ENCODE measurements at regions not wholly inside any gene's neighbourhood (a gene's known extent, or its start where the extent isn't known, plus 50 kb on each side); places are given as distances from the start of the nearest gene placed in this dataset.
"Not testable (repeated sequence)": the region's sequence is repeated elsewhere in the genome, so short reads cannot be mapped to it uniquely, and the experiment has no call there.

- Histone ChIP-seq H3K27me3 (ENCODE audit: control insufficient read depth in 1 of 2, insufficient read depth in 2 of 2, low read length in 2 of 2) (no peaks in the 10 kb centered on the region), H3K27ac (ENCODE audit: low read depth in 2 of 2, low read length in 1 of 2) (no peak overlapping the region), H3K4me3 (ENCODE audit: low read depth in 1 of 2, low read length in 2 of 2) (no peak overlapping the region), H3K36me3 (ENCODE audit: control insufficient read depth in 2 of 2, insufficient read depth in 2 of 2, low read length in 1 of 2) (no peaks in the 10 kb centered on the region), H3K4me1 (ENCODE audit: control insufficient read depth in 2 of 2, insufficient read depth in 2 of 2, low read length in 1 of 2) (peaks cover 0 to 2% of the 10 kb centered on the region in 2 donors), H3K9me3 (ENCODE audit: control insufficient read depth in 2 of 2, insufficient read depth in 1 of 2, low read depth in 1 of 2, low read length in 1 of 2) (no peaks in the 10 kb centered on the region)
- WGBS, 2 donors, result 61 to 72% methylated on average over 5 of the region's 5 CpGs
Observed at GRCh38 chr7:106570948-106571418, 90.0 kb downstream of the CCDC71L start.

- Histone ChIP-seq H3K27ac (ENCODE audit: low read depth in 2 of 2, low read length in 1 of 2) (no peak overlapping the region), H3K4me3 (ENCODE audit: low read depth in 1 of 2, low read length in 2 of 2) (no peak overlapping the region), H3K36me3 (ENCODE audit: control insufficient read depth in 2 of 2, insufficient read depth in 2 of 2, low read length in 1 of 2) (no peaks in the 10 kb centered on the region), H3K4me1 (ENCODE audit: control insufficient read depth in 2 of 2, insufficient read depth in 2 of 2, low read length in 1 of 2) (peaks cover 0 to 2% of the 10 kb centered on the region in 2 donors), H3K27me3 (ENCODE audit: control insufficient read depth in 1 of 2, insufficient read depth in 2 of 2, low read length in 2 of 2) (no peaks in the 10 kb centered on the region), H3K9me3 (ENCODE audit: control insufficient read depth in 2 of 2, insufficient read depth in 1 of 2, low read depth in 1 of 2, low read length in 1 of 2) (no peaks in the 10 kb centered on the region)
- 91 to 95% methylated on average over 2 of the region's 2 CpGs for WGBS, 2 donors
Observed at GRCh38 chr7:106570146-106570545, 90.8 kb downstream of the CCDC71L start.

GRCh38 chr7:106569500-106569929, 91.4 kb downstream of the CCDC71L start:
- Histone ChIP-seq H3K4me1 (ENCODE audit: control insufficient read depth in 2 of 2, insufficient read depth in 2 of 2, low read length in 1 of 2) (peaks cover 0 to 2% of the 10 kb centered on the region in 2 donors), H3K27me3 (ENCODE audit: control insufficient read depth in 1 of 2, insufficient read depth in 2 of 2, low read length in 2 of 2) (no peaks in the 10 kb centered on the region), H3K27ac (ENCODE audit: low read depth in 2 of 2, low read length in 1 of 2) (no peak overlapping the region), H3K4me3 (ENCODE audit: low read depth in 1 of 2, low read length in 2 of 2) (no peak overlapping the region), H3K9me3 (ENCODE audit: control insufficient read depth in 2 of 2, insufficient read depth in 1 of 2, low read depth in 1 of 2, low read length in 1 of 2) (no peaks in the 10 kb centered on the region), H3K36me3 (ENCODE audit: control insufficient read depth in 2 of 2, insufficient read depth in 2 of 2, low read length in 1 of 2) (no peaks in the 10 kb centered on the region)
- WGBS, 2 donors, result 88 to 89% methylated on average over 10 of the region's 10 CpGs

GRCh38 chr7:106568680-106569499, 92.1 kb downstream of the CCDC71L start:
- no peak overlapping the region for H3K4me3 ChIP-seq (ENCODE audit: low read depth in 1 of 2, low read length in 2 of 2)
- WGBS, 2 donors, result 56 to 59% methylated on average over 4 of the region's 4 CpGs
- H3K9me3 ChIP-seq (ENCODE audit: control insufficient read depth in 2 of 2, insufficient read depth in 1 of 2, low read depth in 1 of 2, low read length in 1 of 2), result no peaks in the 10 kb centered on the region
- no peaks in the 10 kb centered on the region for H3K36me3 ChIP-seq (ENCODE audit: control insufficient read depth in 2 of 2, insufficient read depth in 2 of 2, low read length in 1 of 2)
- H3K27ac ChIP-seq (ENCODE audit: low read depth in 2 of 2, low read length in 1 of 2), result peak overlapping the region in 1 of 2 donors; percentile 10
- H3K4me1 ChIP-seq (ENCODE audit: control insufficient read depth in 2 of 2, insufficient read depth in 2 of 2, low read length in 1 of 2), result peaks cover 0 to 2% of the 10 kb centered on the region in 2 donors
- H3K27me3 ChIP-seq (ENCODE audit: control insufficient read depth in 1 of 2, insufficient read depth in 2 of 2, low read length in 2 of 2), result no peaks in the 10 kb centered on the region

- Histone ChIP-seq H3K4me1 (ENCODE audit: control insufficient read depth in 2 of 2, insufficient read depth in 2 of 2, low read length in 1 of 2) (peaks cover 0 to 2% of the 10 kb centered on the region in 2 donors), H3K9me3 (ENCODE audit: control insufficient read depth in 2 of 2, insufficient read depth in 1 of 2, low read depth in 1 of 2, low read length in 1 of 2) (no peaks in the 10 kb centered on the region), H3K4me3 (ENCODE audit: low read depth in 1 of 2, low read length in 2 of 2) (no peak overlapping the region), H3K27ac (ENCODE audit: low read depth in 2 of 2, low read length in 1 of 2) (peak overlapping the region in 1 of 2 donors; percentile 10), H3K36me3 (ENCODE audit: control insufficient read depth in 2 of 2, insufficient read depth in 2 of 2, low read length in 1 of 2) (no peaks in the 10 kb centered on the region), H3K27me3 (ENCODE audit: control insufficient read depth in 1 of 2, insufficient read depth in 2 of 2, low read length in 2 of 2) (no peaks in the 10 kb centered on the region)
- WGBS, 2 donors, result 47 to 49% methylated on average over 2 of the region's 2 CpGs
Observed at GRCh38 chr7:106568002-106568679, 92.8 kb downstream of the CCDC71L start.

- H3K27ac ChIP-seq (ENCODE audit: low read depth in 2 of 2, low read length in 1 of 2); H3K27me3 ChIP-seq (ENCODE audit: control insufficient read depth in 1 of 2, insufficient read depth in 2 of 2, low read length in 2 of 2); H3K36me3 ChIP-seq (ENCODE audit: control insufficient read depth in 2 of 2, insufficient read depth in 2 of 2, low read length in 1 of 2); H3K4me1 ChIP-seq (ENCODE audit: control insufficient read depth in 2 of 2, insufficient read depth in 2 of 2, low read length in 1 of 2); H3K4me3 ChIP-seq (ENCODE audit: low read depth in 1 of 2, low read length in 2 of 2); H3K9me3 ChIP-seq (ENCODE audit: control insufficient read depth in 2 of 2, insufficient read depth in 1 of 2, low read depth in 1 of 2, low read length in 1 of 2): not testable (repeated sequence)
- WGBS, 2 donors, result 87 to 88% methylated on average over 15 of the region's 15 CpGs
Observed at GRCh38 chr7:106567204-106568001, 93.6 kb downstream of the CCDC71L start.

GRCh38 chr7:106566672-106567071, 94.3 kb downstream of the CCDC71L start:
- Histone ChIP-seq H3K36me3 (ENCODE audit: control insufficient read depth in 2 of 2, insufficient read depth in 2 of 2, low read length in 1 of 2) (no peaks in the 10 kb centered on the region), H3K4me3 (ENCODE audit: low read depth in 1 of 2, low read length in 2 of 2) (no peak overlapping the region), H3K4me1 (ENCODE audit: control insufficient read depth in 2 of 2, insufficient read depth in 2 of 2, low read length in 1 of 2) (peaks cover 0 to 2% of the 10 kb centered on the region in 2 donors), H3K9me3 (ENCODE audit: control insufficient read depth in 2 of 2, insufficient read depth in 1 of 2, low read depth in 1 of 2, low read length in 1 of 2) (no peaks in the 10 kb centered on the region), H3K27ac (ENCODE audit: low read depth in 2 of 2, low read length in 1 of 2) (no peak overlapping the region), H3K27me3 (ENCODE audit: control insufficient read depth in 1 of 2, insufficient read depth in 2 of 2, low read length in 2 of 2) (no peaks in the 10 kb centered on the region)
- 71 to 84% methylated on average over 2 of the region's 2 CpGs for WGBS, 2 donors

- WGBS, 2 donors, result 79 to 84% methylated on average over 6 of the region's 6 CpGs
- Histone ChIP-seq H3K27ac (ENCODE audit: low read depth in 2 of 2, low read length in 1 of 2) (no peak overlapping the region), H3K4me3 (ENCODE audit: low read depth in 1 of 2, low read length in 2 of 2) (no peak overlapping the region), H3K4me1 (ENCODE audit: control insufficient read depth in 2 of 2, insufficient read depth in 2 of 2, low read length in 1 of 2) (peaks cover 0 to 2% of the 10 kb centered on the region in 2 donors), H3K27me3 (ENCODE audit: control insufficient read depth in 1 of 2, insufficient read depth in 2 of 2, low read length in 2 of 2) (no peaks in the 10 kb centered on the region), H3K36me3 (ENCODE audit: control insufficient read depth in 2 of 2, insufficient read depth in 2 of 2, low read length in 1 of 2) (no peaks in the 10 kb centered on the region), H3K9me3 (ENCODE audit: control insufficient read depth in 2 of 2, insufficient read depth in 1 of 2, low read depth in 1 of 2, low read length in 1 of 2) (no peaks in the 10 kb centered on the region)
Observed at GRCh38 chr7:106566196-106566595, 94.8 kb downstream of the CCDC71L start.

- Histone ChIP-seq H3K4me3 (ENCODE audit: low read depth in 1 of 2, low read length in 2 of 2) (no peak overlapping the region), H3K27ac (ENCODE audit: low read depth in 2 of 2, low read length in 1 of 2) (no peak overlapping the region), H3K4me1 (ENCODE audit: control insufficient read depth in 2 of 2, insufficient read depth in 2 of 2, low read length in 1 of 2) (peaks cover 0 to 2% of the 10 kb centered on the region in 2 donors), H3K9me3 (ENCODE audit: control insufficient read depth in 2 of 2, insufficient read depth in 1 of 2, low read depth in 1 of 2, low read length in 1 of 2) (no peaks in the 10 kb centered on the region), H3K27me3 (ENCODE audit: control insufficient read depth in 1 of 2, insufficient read depth in 2 of 2, low read length in 2 of 2) (no peaks in the 10 kb centered on the region), H3K36me3 (ENCODE audit: control insufficient read depth in 2 of 2, insufficient read depth in 2 of 2, low read length in 1 of 2) (no peaks in the 10 kb centered on the region)
- 89 to 98% methylated on average over 1 of the region's 1 CpG for WGBS, 2 donors
Observed at GRCh38 chr7:106565428-106565827, 95.5 kb downstream of the CCDC71L start.

Measured in esophagus (tissue), 2 donors.